ENCODE measurements at regions not wholly inside any gene's neighbourhood (a gene's known extent, or its start where the extent isn't known, plus 50 kb on each side); places are given as distances from the start of the nearest gene placed in this dataset.

DNA sequence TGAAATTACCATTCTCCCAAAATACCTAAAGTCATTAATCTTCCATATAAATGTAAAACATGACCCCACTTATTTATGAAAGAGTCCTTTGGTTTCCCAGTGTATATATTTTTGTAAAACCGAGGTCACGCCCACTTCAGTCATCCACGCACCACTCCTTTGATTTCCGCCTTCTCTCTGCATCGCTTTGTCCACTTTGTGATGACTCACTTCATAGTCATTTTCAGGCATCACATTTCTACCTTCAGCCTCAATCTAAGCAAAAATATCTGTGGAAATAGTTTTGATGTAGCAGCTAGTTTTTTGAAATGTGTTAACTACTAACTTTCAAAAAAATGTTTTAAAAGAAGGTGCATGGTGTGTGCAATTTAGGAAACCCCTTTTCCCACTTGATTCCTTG is 793.5 kb upstream of the SOX11 start:
- intact Hi-C loops (cut with micrococcal nuclease; ENCODE audit: unreplicated experiment), result no loop called here
- H3K9me3 ChIP-seq, result no peaks in the 10 kb centered on the region
- no TSS peak for BruUV-seq (replicated peaks)
- CTCF ChIA-PET, result no interaction called here
- POLR2A ChIA-PET, result no interaction called here
- DNase-seq, result no peak
- H3K4me1 ChIP-seq, result no peaks in the 10 kb centered on the region
- Mint-ChIP-seq H3K4me3 (ENCODE audit: unreplicated experiment) (no peak overlapping the region), H3K27me3 (ENCODE audit: insufficient read depth, unreplicated experiment) (no peaks in the 10 kb centered on the region), H3K27ac (ENCODE audit: unreplicated experiment) (no peak overlapping the region), H3K4me1 (ENCODE audit: low read depth, unreplicated experiment) (no peaks in the 10 kb centered on the region), H3K9me3 (ENCODE audit: unreplicated experiment) (no peaks in the 10 kb centered on the region), H3K36me3 (ENCODE audit: insufficient read depth, unreplicated experiment) (no peaks in the 10 kb centered on the region)
- TF ChIP-seq, protein P1, sequence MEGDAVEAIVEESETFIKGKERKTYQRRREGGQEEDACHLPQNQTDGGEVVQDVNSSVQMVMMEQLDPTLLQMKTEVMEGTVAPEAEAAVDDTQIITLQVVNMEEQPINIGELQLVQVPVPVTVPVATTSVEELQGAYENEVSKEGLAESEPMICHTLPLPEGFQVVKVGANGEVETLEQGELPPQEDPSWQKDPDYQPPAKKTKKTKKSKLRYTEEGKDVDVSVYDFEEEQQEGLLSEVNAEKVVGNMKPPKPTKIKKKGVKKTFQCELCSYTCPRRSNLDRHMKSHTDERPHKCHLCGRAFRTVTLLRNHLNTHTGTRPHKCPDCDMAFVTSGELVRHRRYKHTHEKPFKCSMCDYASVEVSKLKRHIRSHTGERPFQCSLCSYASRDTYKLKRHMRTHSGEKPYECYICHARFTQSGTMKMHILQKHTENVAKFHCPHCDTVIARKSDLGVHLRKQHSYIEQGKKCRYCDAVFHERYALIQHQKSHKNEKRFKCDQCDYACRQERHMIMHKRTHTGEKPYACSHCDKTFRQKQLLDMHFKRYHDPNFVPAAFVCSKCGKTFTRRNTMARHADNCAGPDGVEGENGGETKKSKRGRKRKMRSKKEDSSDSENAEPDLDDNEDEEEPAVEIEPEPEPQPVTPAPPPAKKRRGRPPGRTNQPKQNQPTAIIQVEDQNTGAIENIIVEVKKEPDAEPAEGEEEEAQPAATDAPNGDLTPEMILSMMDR (IDR thresholded peaks at IDR 0.05; ENCODE audit: insufficient read depth in 1 of 2, low read depth in 1 of 2, low read length in 1 of 2, severe bottlenecking in 1 of 2, unreplicated experiment in 1 of 2), result no peak
- H3K27me3 ChIP-seq (replicated peaks; ENCODE audit: control insufficient read depth, insufficient read depth, low read length), result no peaks in the 10 kb centered on the region
- no peak overlapping the region for H3K4me3 ChIP-seq (ENCODE audit: low read depth, low read length)
- H3K36me3 ChIP-seq (ENCODE audit: control insufficient read depth, insufficient read depth, low read length), result no peaks in the 10 kb centered on the region

DNA sequence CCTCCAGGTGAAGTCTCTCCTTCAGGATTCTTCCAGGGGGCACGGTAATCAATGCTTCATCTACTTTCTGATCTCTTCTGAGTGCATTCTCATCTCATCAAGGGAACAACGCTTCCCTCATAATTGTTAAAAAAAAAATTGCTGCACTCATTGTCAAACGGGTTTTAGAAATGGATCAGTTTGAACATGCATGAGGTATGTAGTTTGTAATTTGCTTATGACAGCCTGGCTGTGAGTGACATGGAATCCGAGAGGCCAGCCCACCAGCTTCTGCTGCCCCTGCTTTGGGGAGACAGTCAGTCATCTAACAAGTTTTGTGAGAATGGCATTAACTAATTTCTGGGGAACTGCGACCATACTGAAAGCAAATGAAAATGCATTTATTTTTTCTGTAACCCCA is 791.9 kb upstream of the SOX11 start:
- H3K9me3 ChIP-seq, result no peaks in the 10 kb centered on the region
- no peaks in the 10 kb centered on the region for H3K4me1 ChIP-seq
- intact Hi-C loops (cut with micrococcal nuclease; ENCODE audit: unreplicated experiment), result no loop called here
- no TSS peak for BruUV-seq (replicated peaks)
- ChIA-PET POLR2A (no interaction called here), CTCF (no interaction called here)
- H3K27me3 ChIP-seq (replicated peaks; ENCODE audit: control insufficient read depth, insufficient read depth, low read length), result no peaks in the 10 kb centered on the region
- Mint-ChIP-seq H3K4me1 (ENCODE audit: low read depth, unreplicated experiment) (no peaks in the 10 kb centered on the region), H3K9me3 (ENCODE audit: unreplicated experiment) (no peaks in the 10 kb centered on the region), H3K36me3 (ENCODE audit: insufficient read depth, unreplicated experiment) (no peaks in the 10 kb centered on the region), H3K27me3 (ENCODE audit: insufficient read depth, unreplicated experiment) (no peaks in the 10 kb centered on the region), H3K4me3 (ENCODE audit: unreplicated experiment) (no peak overlapping the region), H3K27ac (ENCODE audit: unreplicated experiment) (no peak overlapping the region)
- no peak for DNase-seq
- TF ChIP-seq, protein P1 (IDR thresholded peaks at IDR 0.05; ENCODE audit: insufficient read depth in 1 of 2, low read depth in 1 of 2, low read length in 1 of 2, severe bottlenecking in 1 of 2, unreplicated experiment in 1 of 2), result no peak
- H3K36me3 ChIP-seq (ENCODE audit: control insufficient read depth, insufficient read depth, low read length), result no peaks in the 10 kb centered on the region
- no peak overlapping the region for H3K4me3 ChIP-seq (ENCODE audit: low read depth, low read length)

DNA sequence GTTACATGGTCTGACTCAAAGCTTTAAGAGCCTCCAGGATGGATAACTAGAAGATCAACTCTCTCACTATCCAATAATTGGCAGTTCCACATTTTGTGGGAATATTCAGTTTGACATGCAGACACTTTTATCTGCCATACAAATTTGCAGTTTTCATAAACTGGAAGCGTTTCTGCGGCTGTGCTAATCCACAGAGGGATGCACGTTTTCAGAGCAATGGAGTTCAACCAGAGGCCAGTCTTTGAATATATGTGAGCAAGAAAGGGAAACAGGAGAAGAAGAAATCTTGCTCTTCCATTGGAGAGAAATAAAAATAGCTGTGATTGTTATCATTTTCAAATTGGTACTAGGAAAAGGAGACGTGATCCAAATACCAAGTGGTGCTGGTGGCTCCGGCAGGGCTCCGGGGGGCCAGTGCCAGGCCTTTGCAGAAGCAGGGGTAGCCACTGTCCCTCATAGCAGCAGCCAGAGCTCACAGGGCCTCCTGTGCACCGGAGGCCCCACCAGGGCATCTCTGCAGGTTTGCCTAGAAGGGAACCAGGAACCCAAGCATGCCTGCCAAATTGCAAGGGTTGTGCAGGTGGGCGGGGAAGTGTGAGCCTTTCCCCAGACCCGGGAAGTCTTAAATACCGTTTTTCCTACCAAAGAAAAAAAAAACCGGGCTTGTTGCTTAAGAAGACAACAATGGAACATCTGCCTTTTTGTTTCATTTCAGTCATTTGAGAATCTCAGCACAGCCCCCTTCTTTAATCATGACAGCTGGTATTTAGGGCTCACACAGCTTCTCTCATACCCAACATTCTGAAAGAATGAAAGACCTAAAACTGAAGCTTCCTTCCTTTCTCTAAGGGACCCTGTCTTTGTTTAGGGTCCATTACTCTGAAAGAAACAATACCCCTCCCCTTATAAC is 791.1 kb upstream of the SOX11 start:
- ChIA-PET CTCF (no interaction called here), POLR2A (no interaction called here)
- no TSS peak for BruUV-seq (replicated peaks)
- no peaks in the 10 kb centered on the region for H3K9me3 ChIP-seq
- no peak for DNase-seq
- H3K4me3 ChIP-seq (ENCODE audit: low read depth, low read length), result no peak overlapping the region
- H3K4me3 Mint-ChIP-seq (ENCODE audit: unreplicated experiment), result no peak overlapping the region
- H3K9me3 Mint-ChIP-seq (ENCODE audit: unreplicated experiment), result no peaks in the 10 kb centered on the region
- no peaks in the 10 kb centered on the region for H3K36me3 ChIP-seq (ENCODE audit: control insufficient read depth, insufficient read depth, low read length)
- H3K4me1 ChIP-seq, result no peaks in the 10 kb centered on the region
- H3K27me3 ChIP-seq (replicated peaks; ENCODE audit: control insufficient read depth, insufficient read depth, low read length), result no peaks in the 10 kb centered on the region
- intact Hi-C loops (cut with micrococcal nuclease; ENCODE audit: unreplicated experiment), result no loop called here
- TF ChIP-seq, protein P1 (IDR thresholded peaks at IDR 0.05; ENCODE audit: insufficient read depth in 1 of 2, low read depth in 1 of 2, low read length in 1 of 2, severe bottlenecking in 1 of 2, unreplicated experiment in 1 of 2), result no peak
- H3K27me3 Mint-ChIP-seq (ENCODE audit: insufficient read depth, unreplicated experiment), result no peaks in the 10 kb centered on the region
- no peaks in the 10 kb centered on the region for H3K36me3 Mint-ChIP-seq (ENCODE audit: insufficient read depth, unreplicated experiment)
- no peaks in the 10 kb centered on the region for H3K4me1 Mint-ChIP-seq (ENCODE audit: low read depth, unreplicated experiment)
- H3K27ac Mint-ChIP-seq (ENCODE audit: unreplicated experiment), result no peak overlapping the region

Data from Caco-2 (cell line).